ENCODE measurements at regions not wholly inside any gene's neighbourhood (a gene's known extent, or its start where the extent isn't known, plus 50 kb on each side); places are given as distances from the start of the nearest gene placed in this dataset.
"Not testable (repeated sequence)": the region's sequence is repeated elsewhere in the genome, so short reads cannot be mapped to it uniquely, and the experiment has no call there.

- DNase-seq (ENCODE audit: extremely low read depth, low read depth, low spot score): no peak
Measured at GRCh38 chr17:83190601-83191387, 111.4 kb downstream of the METRNL start.

- DNase-seq (ENCODE audit: extremely low read depth, low read depth, low spot score): no peak
Measured at GRCh38 chr17:83191388-83192160, 112.2 kb downstream of the METRNL start.

GRCh38 chr17:83192161-83192788 is 112.9 kb downstream of the METRNL start:
- no peak for DNase-seq (ENCODE audit: extremely low read depth, low read depth, low spot score)

GRCh38 chr17:83192789-83193335 is 113.5 kb downstream of the METRNL start:
- DNase-seq (ENCODE audit: extremely low read depth, low read depth, low spot score): not testable (repeated sequence)

- no peak for DNase-seq (ENCODE audit: extremely low read depth, low read depth, low spot score)
Measured at GRCh38 chr17:83193336-83194185, 114.2 kb downstream of the METRNL start.

GRCh38 chr17:83194186-83194561 is 114.8 kb downstream of the METRNL start:
- DNase-seq (ENCODE audit: extremely low read depth, low read depth, low spot score): no peak

- no peak for DNase-seq (ENCODE audit: extremely low read depth, low read depth, low spot score)
Measured at GRCh38 chr17:83194761-83195329, 115.4 kb downstream of the METRNL start.

- DNase-seq (ENCODE audit: extremely low read depth, low read depth, low spot score): no peak
Measured at GRCh38 chr17:83195330-83196023, 116.1 kb downstream of the METRNL start.

GRCh38 chr17:83196024-83196365 is 116.6 kb downstream of the METRNL start:
- DNase-seq (ENCODE audit: extremely low read depth, low read depth, low spot score): no peak

GRCh38 chr17:83196366-83196765 is 117.0 kb downstream of the METRNL start:
- DNase-seq (ENCODE audit: extremely low read depth, low read depth, low spot score): no peak

GRCh38 chr17:83196973-83197880 is 117.8 kb downstream of the METRNL start:
- DNase-seq (ENCODE audit: extremely low read depth, low read depth, low spot score): no peak

- no peak for DNase-seq (ENCODE audit: extremely low read depth, low read depth, low spot score)
Measured at GRCh38 chr17:83198366-83199341, 119.2 kb downstream of the METRNL start.

GRCh38 chr17:83199500-83200201 is 120.2 kb downstream of the METRNL start:
- DNase-seq (ENCODE audit: extremely low read depth, low read depth, low spot score): no peak

- no peak for DNase-seq (ENCODE audit: extremely low read depth, low read depth, low spot score)
Measured at GRCh38 chr17:83200231-83200699, 120.9 kb downstream of the METRNL start.

GRCh38 chr17:83200751-83201150 is 121.3 kb downstream of the METRNL start:
- no peak for DNase-seq (ENCODE audit: extremely low read depth, low read depth, low spot score)

GRCh38 chr17:83201206-83202001 is 122.0 kb downstream of the METRNL start:
- DNase-seq (ENCODE audit: extremely low read depth, low read depth, low spot score): no peak

All from glomerular endothelial cell (primary cell).